NCI-H1092 (cell line): ENCODE measurements at regions not wholly inside any gene's neighbourhood (a gene's known extent, or its start where the extent isn't known, plus 50 kb on each side); places are given as distances from the start of the nearest gene placed in this dataset.
A peak's percentile ranks its signal among the peaks of the same experiment; 100 is the strongest.

Source experiments
- DNase-seq: peaks from one replicate; lab custom pipeline; 2025; lab: John Stamatoyannopoulos, UW

DNA sequence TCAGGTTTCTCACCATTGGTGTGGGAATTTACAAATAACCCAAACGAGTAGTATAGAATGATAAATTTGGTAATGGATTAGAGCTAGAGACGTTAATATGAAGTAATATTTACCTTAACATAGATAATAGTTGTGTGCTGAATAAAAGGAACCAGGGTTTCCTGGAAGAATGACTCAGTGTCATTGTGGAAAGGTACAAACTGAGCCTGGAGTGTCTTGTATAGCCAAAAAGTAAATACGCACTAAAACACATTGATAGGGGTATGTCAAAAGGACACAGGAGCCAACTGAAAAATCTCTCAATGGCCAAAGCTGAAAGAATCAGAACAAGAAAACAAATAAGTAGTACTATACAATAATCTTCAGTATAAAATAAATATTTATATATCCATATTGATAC, 363.5 kb downstream of the SLCO4C1 start:
- no peak for DNase-seq

DNA sequence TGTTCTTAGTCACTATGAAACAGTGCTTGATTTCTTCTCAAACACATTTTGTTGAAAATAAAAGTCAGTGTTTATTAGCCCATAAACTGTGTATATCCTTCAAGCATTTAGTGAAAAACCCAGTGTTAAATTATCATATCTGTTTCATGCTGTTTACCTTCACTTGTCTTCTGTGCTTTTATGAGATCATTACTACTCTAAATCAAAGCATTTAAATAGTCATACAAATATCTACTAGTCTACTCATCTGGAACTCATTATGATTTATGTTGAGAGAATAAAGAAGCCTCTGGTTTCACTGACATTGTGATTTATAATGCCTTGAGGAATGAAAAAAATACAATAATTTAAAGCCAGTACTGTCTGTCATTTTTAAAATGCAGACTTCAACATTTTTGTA, 366.5 kb downstream of the SLCO4C1 start:
- no peak for DNase-seq

GRCh38 chr5:101917166-101917565, 378.9 kb downstream of the SLCO4C1 start:
- DNase-seq: no peak

DNA sequence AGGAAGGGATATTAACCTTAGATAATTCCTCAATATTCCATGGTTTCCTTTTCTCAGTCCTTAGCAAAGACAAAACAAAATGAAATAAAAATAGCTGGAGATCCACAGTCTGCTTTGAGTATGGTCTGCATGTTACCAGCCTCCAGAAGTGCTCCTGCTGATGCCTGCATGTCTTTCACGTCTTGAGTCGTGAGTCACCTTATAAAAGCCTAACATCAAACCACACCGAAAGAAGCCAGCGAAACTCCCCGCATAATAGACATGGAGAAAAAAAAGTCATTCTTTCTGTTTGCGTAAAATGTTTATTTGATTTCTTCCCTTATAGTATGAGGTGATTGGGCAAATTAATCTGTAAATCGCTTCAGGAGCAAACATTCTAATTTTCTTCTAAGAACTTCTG, 380.5 kb downstream of the SLCO4C1 start:
- DNase-seq: no peak

DNA sequence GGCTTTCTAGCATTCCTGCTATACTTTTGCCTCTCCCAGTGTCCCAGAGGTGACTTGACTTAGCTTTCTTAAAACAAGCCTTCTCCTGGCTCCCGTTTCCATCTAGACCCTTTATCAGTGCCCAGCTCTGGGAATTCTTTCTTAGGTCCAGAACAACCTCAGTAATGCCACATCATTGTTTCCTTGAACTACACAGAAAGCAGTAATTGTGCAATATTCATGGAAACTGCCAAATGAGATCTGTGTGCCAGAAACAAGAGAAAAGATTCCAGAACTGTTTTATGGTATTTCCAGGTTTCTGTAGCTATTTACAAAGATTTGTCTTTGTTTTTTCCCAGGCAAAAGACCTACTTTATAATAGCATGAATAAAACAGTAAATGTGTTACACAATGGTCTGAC, 391.3 kb downstream of the SLCO4C1 start:
- DNase-seq: no peak

DNA sequence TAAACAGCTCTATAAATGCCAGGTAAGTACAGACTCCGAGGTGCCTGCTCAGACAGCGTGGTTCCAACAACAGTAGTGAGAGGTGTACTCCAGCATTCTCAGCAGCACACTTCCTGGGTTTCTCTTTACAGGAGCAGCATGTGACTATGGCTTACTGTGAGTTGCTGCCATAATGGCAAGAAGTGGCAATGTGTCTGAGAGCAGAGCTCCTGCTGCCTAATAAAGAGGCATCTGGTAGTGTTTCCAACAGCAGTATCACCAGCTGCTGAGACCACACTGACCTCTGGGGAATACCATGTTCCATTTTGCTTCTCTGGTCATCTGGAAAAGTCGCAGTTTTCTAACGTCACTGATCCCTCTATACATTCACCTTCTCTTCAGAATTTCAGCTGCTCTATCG, 398.2 kb downstream of the SLCO4C1 start:
- DNase-seq: peak; percentile 14

- no peak for DNase-seq
These were observed 401.1 kb downstream of the SLCO4C1 start for GRCh38 chr5:101894985-101895384.

GRCh38 chr5:101878190-101878589, 417.9 kb downstream of the SLCO4C1 start:
- DNase-seq: no peak

- no peak for DNase-seq
These were observed 418.6 kb downstream of the SLCO4C1 start for GRCh38 chr5:101877451-101877850.

- no peak for DNase-seq
These were observed 429.6 kb downstream of the SLCO4C1 start for GRCh38 chr5:101866473-101866872.

- no peak for DNase-seq
These were observed 435.5 kb downstream of the SLCO4C1 start for GRCh38 chr5:101860563-101860962.

GRCh38 chr5:101860145-101860544, 435.9 kb downstream of the SLCO4C1 start:
- DNase-seq: no peak

DNA sequence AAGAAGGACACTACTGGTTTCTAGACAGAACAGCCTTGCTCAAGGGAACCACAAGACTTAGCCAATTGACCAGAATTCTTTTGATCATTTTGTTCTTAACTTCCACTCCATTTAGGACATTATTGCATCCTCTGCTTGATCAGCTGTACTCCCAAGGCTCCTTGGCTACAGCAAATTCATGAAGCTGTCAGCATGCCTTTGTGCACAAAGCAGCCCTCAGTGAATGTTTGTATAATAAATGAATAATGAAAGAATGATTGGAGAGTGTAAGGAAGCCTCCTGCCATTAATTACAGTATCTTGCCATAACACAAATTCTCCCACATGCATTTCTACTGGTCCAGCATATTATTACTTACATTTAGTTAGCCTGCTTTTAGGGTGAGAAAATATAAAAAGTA, 449.6 kb downstream of the SLCO4C1 start:
- DNase-seq: no peak

DNA sequence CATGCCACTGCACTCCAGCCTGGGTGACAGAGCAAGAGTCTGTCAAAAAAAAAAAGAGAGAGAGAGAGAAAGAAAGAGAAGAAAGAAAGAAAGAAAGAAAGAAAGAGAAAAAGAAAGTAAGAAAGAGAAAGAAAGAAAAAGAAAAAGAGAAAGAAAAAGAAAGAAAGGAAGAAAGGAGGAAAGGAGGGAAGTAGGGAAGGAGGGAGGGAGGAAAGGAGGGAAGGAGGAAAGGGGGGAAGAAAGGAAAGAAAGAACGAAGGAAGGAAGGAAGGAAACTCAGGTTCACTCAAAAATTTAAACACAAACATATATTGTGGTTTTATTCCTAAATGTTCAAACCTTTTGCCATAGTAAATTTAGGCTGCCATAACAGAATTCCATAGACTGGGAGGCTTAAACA, 453.0 kb downstream of the SLCO4C1 start:
- DNase-seq: no peak

- DNase-seq: no peak
These were observed 457.6 kb downstream of the SLCO4C1 start for GRCh38 chr5:101838435-101838834.

- DNase-seq: no peak
These were observed 466.8 kb downstream of the SLCO4C1 start for GRCh38 chr5:101829255-101829654.

GRCh38 chr5:101811466-101811865, 484.6 kb downstream of the SLCO4C1 start:
- DNase-seq: no peak

GRCh38 chr5:101806410-101806809, 489.7 kb downstream of the SLCO4C1 start:
- DNase-seq: no peak

DNA sequence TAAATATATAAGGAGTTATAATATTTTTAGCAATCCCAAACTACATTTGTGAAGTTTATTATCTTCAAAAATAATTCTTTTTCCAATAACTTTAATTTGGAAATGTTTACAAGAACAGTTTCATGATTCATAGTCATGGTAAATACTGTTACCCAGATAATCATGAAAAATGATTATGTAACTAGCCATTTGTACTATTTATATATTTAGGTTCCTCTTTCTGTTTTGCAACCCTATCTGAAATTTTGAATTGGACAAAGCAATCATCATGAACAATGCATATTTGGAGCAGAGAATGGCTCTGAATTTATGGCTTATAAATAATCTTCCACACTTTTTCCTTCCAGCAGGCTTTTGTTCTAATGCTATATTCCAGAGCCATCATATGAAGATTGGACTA, 499.7 kb downstream of the SLCO4C1 start:
- no peak for DNase-seq

DNA sequence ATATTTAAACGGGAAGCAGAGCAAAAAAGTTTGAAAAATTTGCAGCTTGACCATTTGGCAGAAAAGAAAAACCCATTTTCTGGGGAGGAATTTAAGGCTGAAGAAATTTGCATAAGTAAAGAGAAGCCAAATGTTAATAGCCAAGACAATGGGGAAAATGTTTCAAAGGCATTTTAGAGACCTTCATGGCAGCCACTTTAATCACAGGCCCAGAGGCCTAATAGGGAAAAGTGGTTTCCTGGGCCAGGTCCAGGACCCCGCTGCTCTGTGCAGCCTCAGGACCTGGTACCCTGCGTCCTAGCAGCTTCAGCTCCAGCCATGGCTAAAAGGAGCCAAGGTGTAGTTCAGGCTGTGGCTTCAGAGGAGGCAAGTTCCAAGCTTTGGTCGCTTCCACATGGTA, 507.3 kb downstream of the SLCO4C1 start:
- DNase-seq: no peak

- DNase-seq: no peak
These were observed 511.0 kb downstream of the SLCO4C1 start for GRCh38 chr5:101785090-101785489.

GRCh38 chr5:101783241-101784013, 512.7 kb downstream of the SLCO4C1 start:
- DNase-seq: no peak

- DNase-seq: no peak
These were observed 513.6 kb downstream of the SLCO4C1 start for GRCh38 chr5:101782352-101783103.

DNA sequence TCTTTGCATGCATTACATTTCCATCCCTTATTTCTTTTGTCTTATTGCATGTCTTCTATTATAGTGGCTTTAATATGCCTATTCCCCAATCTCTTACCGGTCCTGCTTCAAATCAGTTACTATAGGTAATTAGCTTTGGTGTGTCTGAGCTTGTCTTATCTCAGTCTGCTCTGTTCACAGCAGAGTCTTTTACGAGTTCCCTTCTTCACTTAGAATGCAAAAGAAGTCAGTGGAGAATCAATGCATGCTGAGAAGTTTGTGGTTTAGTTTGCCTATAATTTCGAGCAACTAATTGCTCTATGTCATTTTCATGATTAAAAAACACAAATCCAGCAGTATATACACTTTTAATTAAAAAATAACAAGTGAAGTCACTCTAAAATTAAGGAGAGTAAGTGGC, 545.0 kb downstream of the SLCO4C1 start:
- DNase-seq: no peak
